Fibroblast of lung (primary cell): ENCODE measurements at regions not wholly inside any gene's neighbourhood (a gene's known extent, or its start where the extent isn't known, plus 50 kb on each side); places are given as distances from the start of the nearest gene placed in this dataset.
"Not testable (repeated sequence)": the region's sequence is repeated elsewhere in the genome, so short reads cannot be mapped to it uniquely, and the experiment has no call there.

ENCODE experiments used
- DNase-seq, 2 donors: peaks; one replicate each; pipeline versions ENCODE4 v3.0.0 to v3.0.0-alpha.2; 2010; ENCODE audit warnings: low read depth in 2 of 2
- H2AFZ ChIP-seq: 2 replicates; pipeline ENCODE4 v1.5.1; 2012; ENCODE audit warnings: low read length, control low read depth, inconsistent platforms
- H3K27ac ChIP-seq: 2 replicates; pipeline ENCODE4 v1.5.1; 2011; ENCODE audit warnings: low read length, control low read depth; ENCODE audit not compliant: insufficient read depth
- H3K27me3 ChIP-seq: 2 replicates; pipeline ENCODE4 v1.5.1; 2011; ENCODE audit warnings: mild to moderate bottlenecking, low read length; ENCODE audit not compliant: control insufficient read depth, insufficient read depth
- H3K36me3 ChIP-seq: 2 replicates; pipeline ENCODE4 v1.5.1; 2011; ENCODE audit warnings: low read length; ENCODE audit not compliant: control insufficient read depth, insufficient read depth
- H3K4me1 ChIP-seq: 2 replicates; pipeline ENCODE4 v1.5.1; 2011; ENCODE audit warnings: low read length; ENCODE audit not compliant: control insufficient read depth, insufficient read depth; ENCODE audit errors: extremely low read depth
- H3K4me2 ChIP-seq: 2 replicates; pipeline ENCODE4 v1.5.1; 2011; ENCODE audit warnings: low read length, control low read depth; ENCODE audit not compliant: insufficient read depth; ENCODE audit errors: extremely low read depth
- H3K4me3 ChIP-seq, 4 experiments: fragments of 200-600 bp in 1 of 4; sonication (generic) in 1 of 4; replicated peaks in 1 of 4; 2 replicates each; pipeline ENCODE4 v1.5.1; 2011 to 2016; ENCODE audit warnings: low read length in 4 of 4, low read depth in 3 of 4, mild to moderate bottlenecking in 3 of 4, control low read depth in 2 of 4, inconsistent platforms in 1 of 4, mixed read lengths in 1 of 4; ENCODE audit not compliant: insufficient read depth in 1 of 4; ENCODE audit errors: control extremely low read depth in 1 of 4
- H3K79me2 ChIP-seq: 2 replicates; pipeline ENCODE4 v1.5.1; 2012; ENCODE audit warnings: mild to moderate bottlenecking, low read length, inconsistent platforms; ENCODE audit not compliant: control insufficient read depth, insufficient read depth
- H3K9ac ChIP-seq: 2 replicates; pipeline ENCODE4 v1.5.1; 2011; ENCODE audit warnings: mild to moderate bottlenecking, low read length, control low read depth; ENCODE audit not compliant: insufficient read depth
- H3K9me3 ChIP-seq: 2 replicates; pipeline ENCODE4 v1.5.1; 2012; ENCODE audit warnings: low read depth, low read length; ENCODE audit not compliant: control insufficient read depth, insufficient read depth
- H4K20me1 ChIP-seq: 2 replicates; pipeline ENCODE4 v1.5.1; 2011; ENCODE audit warnings: low read length; ENCODE audit not compliant: control insufficient read depth, insufficient read depth; ENCODE audit errors: extremely low read depth
- EZH2 ChIP-seq: IDR thresholded peaks from 2 replicates; pipeline ENCODE4 v1.5.1; 2012; ENCODE audit warnings: low read length, control low read depth, mild to moderate bottlenecking; ENCODE audit errors: missing control alignments
- TF ChIP-seq, protein P1 (sequence below), 2 donors: IDR thresholded peaks in 1 of 2; conservative IDR thresholded peaks in 1 of 2; 1 replicate in 1 of 2; 2 replicates in 1 of 2; pipeline ENCODE4 v1.5.1; 2011 to 2012; ENCODE audit warnings: low read length in 2 of 2, control low read depth in 1 of 2, inconsistent platforms in 1 of 2, low read depth in 1 of 2, mild to moderate bottlenecking in 1 of 2

DNA sequence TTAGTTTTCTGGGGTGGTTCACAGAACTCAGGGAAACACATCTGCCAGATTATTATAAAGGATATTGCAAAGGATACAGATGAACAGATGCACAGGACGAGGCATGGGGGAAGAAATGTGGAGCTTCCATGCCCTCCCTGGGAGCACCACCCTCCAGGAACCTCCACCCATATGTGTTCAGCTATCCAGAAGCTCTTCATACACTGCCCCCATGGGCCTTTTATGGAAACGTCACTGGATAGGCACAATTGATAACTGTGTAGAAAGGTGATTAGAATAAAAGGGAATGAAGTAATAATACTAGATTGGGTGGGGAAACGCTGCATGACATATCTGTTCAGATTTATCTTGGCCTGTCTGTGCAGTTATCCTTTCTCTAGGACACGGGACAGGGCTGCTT, 357.9 kb downstream of the HS3ST1 start:
- no peaks in the 10 kb centered on the region for H3K27me3 ChIP-seq
- no peaks in the 10 kb centered on the region for H4K20me1 ChIP-seq
- H3K9me3 ChIP-seq, result no peaks in the 10 kb centered on the region
- no peak overlapping the region for H2AFZ ChIP-seq
- H3K4me2 ChIP-seq, result no peak overlapping the region
- DNase-seq, result no peak
- H3K27ac ChIP-seq, result no peak overlapping the region
- H3K4me3 ChIP-seq, result no peak overlapping the region
- TF ChIP-seq, protein P1, sequence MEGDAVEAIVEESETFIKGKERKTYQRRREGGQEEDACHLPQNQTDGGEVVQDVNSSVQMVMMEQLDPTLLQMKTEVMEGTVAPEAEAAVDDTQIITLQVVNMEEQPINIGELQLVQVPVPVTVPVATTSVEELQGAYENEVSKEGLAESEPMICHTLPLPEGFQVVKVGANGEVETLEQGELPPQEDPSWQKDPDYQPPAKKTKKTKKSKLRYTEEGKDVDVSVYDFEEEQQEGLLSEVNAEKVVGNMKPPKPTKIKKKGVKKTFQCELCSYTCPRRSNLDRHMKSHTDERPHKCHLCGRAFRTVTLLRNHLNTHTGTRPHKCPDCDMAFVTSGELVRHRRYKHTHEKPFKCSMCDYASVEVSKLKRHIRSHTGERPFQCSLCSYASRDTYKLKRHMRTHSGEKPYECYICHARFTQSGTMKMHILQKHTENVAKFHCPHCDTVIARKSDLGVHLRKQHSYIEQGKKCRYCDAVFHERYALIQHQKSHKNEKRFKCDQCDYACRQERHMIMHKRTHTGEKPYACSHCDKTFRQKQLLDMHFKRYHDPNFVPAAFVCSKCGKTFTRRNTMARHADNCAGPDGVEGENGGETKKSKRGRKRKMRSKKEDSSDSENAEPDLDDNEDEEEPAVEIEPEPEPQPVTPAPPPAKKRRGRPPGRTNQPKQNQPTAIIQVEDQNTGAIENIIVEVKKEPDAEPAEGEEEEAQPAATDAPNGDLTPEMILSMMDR (conservative IDR thresholded peaks at IDR 0.05 in 1 of 2, IDR thresholded peaks at IDR 0.05 in 1 of 2; ENCODE audit: low read depth in 1 of 2, low read length in 2 of 2), result no peak
- no peak for TF ChIP-seq EZH2
- H3K4me1 ChIP-seq, result no peaks in the 10 kb centered on the region
- H3K36me3 ChIP-seq, result no peaks in the 10 kb centered on the region
- H3K79me2 ChIP-seq, result no peaks in the 10 kb centered on the region
- H3K9ac ChIP-seq, result no peak overlapping the region

DNA sequence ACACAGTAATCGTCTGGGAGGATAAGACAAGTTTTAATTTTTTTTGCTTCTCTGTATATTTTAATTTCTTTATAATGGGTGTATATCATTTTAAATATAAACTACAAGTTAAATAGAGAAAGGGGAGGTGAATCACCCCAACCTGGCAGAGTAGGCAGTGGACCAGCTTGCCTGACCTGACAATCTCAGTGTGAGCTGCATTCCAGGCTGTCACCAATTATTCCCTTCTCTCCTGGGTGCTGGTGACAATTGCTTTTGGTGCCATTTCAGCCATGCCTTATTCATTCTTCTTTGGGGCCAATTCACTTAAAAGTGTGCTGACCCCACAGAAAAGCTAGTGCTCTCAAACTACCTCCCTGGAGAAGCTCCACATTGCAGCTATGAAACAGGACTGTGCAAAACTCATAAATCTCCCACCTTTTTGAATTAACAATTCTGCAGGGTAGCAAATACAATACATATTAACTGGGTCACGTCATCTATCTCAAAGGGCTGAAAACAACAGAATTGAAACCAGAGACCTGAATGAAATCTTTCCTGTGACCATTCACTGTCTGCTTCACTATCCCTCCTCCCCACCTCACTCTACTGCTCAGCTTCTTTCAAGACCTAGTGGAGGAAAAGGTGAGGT, 359.0 kb downstream of the HS3ST1 start:
- Histone ChIP-seq H3K4me1 (no peaks in the 10 kb centered on the region), H3K27me3 (no peaks in the 10 kb centered on the region), H3K4me2 (no peak overlapping the region), H3K9me3 (no peaks in the 10 kb centered on the region), H3K9ac (no peak overlapping the region), H4K20me1 (no peaks in the 10 kb centered on the region), H2AFZ (no peak overlapping the region), H3K4me3 (no peak overlapping the region), H3K27ac (no peak overlapping the region), H3K36me3 (no peaks in the 10 kb centered on the region), H3K79me2 (no peaks in the 10 kb centered on the region)
- no peak for DNase-seq
- TF ChIP-seq EZH2, result no peak
- TF ChIP-seq, protein P1 (conservative IDR thresholded peaks at IDR 0.05 in 1 of 2, IDR thresholded peaks at IDR 0.05 in 1 of 2; ENCODE audit: low read depth in 1 of 2, low read length in 2 of 2), result no peak

DNA sequence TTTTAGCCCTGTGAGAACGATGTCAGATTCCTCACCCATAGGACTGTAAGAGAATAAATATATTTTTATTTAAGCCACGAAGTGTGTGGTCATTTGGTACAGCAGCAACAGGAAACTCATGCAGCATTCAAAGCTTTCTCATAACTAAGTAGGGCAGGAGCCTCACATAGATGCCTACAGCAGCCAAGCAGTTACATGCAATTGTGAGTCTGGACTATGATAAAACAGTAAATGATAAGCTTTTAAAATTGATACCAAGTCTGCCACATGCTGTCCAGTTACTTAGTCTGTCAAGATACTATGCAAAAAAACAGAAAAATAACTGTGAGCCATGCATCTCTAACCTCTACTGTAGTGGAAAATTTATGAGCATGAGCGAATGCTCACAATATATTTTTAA, 359.6 kb downstream of the HS3ST1 start:
- TF ChIP-seq EZH2, result no peak
- no peaks in the 10 kb centered on the region for H3K4me1 ChIP-seq
- no peaks in the 10 kb centered on the region for H4K20me1 ChIP-seq

DNA sequence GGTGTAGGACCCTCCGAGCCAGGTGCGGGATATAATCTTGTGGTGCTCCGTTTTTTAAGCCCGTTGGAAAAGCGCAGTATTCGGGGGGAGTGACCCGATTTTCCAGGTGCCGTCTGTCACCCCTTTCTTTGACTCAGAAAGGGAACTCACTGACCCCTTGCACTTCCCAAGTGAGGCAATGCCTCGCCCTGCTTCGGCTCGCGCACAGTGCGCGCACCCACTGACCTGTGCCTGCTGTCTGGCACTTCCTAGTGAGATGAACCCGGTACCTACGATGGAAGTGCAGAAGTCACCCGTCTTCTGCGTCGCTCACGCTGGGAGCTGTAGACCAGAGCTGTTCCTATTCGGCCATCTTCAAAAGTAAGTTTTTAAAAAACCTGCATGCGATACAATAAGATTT, 362.1 kb downstream of the HS3ST1 start:
- DNase-seq, H3K27ac ChIP-seq, H3K4me2 ChIP-seq, H2AFZ ChIP-seq, H3K36me3 ChIP-seq, H3K4me1 ChIP-seq, H4K20me1 ChIP-seq, H3K9me3 ChIP-seq, H3K9ac ChIP-seq, H3K4me3 ChIP-seq, H3K27me3 ChIP-seq, H3K79me2 ChIP-seq: not testable (repeated sequence)

More for the DNA sequence above, 359.6 kb downstream of the HS3ST1 start:
- H3K9me3 ChIP-seq, result no peaks in the 10 kb centered on the region
- no peak overlapping the region for H2AFZ ChIP-seq
- H3K79me2 ChIP-seq, result no peaks in the 10 kb centered on the region
- H3K27ac ChIP-seq, result no peak overlapping the region
- no peak overlapping the region for H3K4me2 ChIP-seq
- H3K9ac ChIP-seq, result no peak overlapping the region
- DNase-seq, result no peak
- no peak overlapping the region for H3K4me3 ChIP-seq
- H3K36me3 ChIP-seq, result no peaks in the 10 kb centered on the region
- no peaks in the 10 kb centered on the region for H3K27me3 ChIP-seq

- not testable (repeated sequence) for H2AFZ ChIP-seq, H3K9ac ChIP-seq, H3K79me2 ChIP-seq, H3K4me1 ChIP-seq, H3K36me3 ChIP-seq, H3K4me3 ChIP-seq, H3K9me3 ChIP-seq, H3K4me2 ChIP-seq, H4K20me1 ChIP-seq, DNase-seq, H3K27me3 ChIP-seq, H3K27ac ChIP-seq
These were observed 368.1 kb downstream of the HS3ST1 start for GRCh38 chr4:11060637-11061036.
